CD4-positive, alpha-beta T cell (primary cell): ENCODE measurements at regions not wholly inside any gene's neighbourhood (a gene's known extent, or its start where the extent isn't known, plus 50 kb on each side); places are given as distances from the start of the nearest gene placed in this dataset.

Source experiments
- ATAC-seq: fragments of 200-7000 bp; cut with Tn5 transposase; one replicate; pipeline ENCODE4 v1.10.0; 2022; ENCODE audit warnings: mild to moderate bottlenecking; ENCODE audit not compliant: poor library complexity
- CTCF ChIA-PET: fragments of 350-600 bp; sonication (Branson Sonifier 250); formaldehyde crosslinking; loops from one replicate; lab custom pipeline; 2021; ENCODE audit warnings: antibody characterized with exemption, inconsistent platforms; lab: Charles Lee
- POLR2A ChIA-PET: fragments of 350-600 bp; sonication (Branson Sonifier 250); formaldehyde crosslinking; loops from one replicate; lab custom pipeline; 2021; ENCODE audit warnings: antibody characterized with exemption, inconsistent platforms; lab: Charles Lee
- DNase-seq, 14 experiments: peaks; one replicate each; pipeline ENCODE4 v3.0.0-alpha.2; 2013 to 2020; ENCODE audit warnings: mixed read lengths in 2 of 14
- H3K27ac ChIP-seq, 2 donors: one replicate each; pipeline versions ENCODE4 v1.5.1 to v1.7.0; 2013; ENCODE audit warnings: low read length in 2 of 2, low read depth in 1 of 2, mild to moderate bottlenecking in 1 of 2
- H3K27me3 ChIP-seq, 2 experiments: 1 replicate in 1 of 2; 2 replicates in 1 of 2; pipeline versions ENCODE4 v1.6.1 to v1.7.0; 2013; ENCODE audit warnings: low read length in 2 of 2, control low read depth in 1 of 2, mild to moderate bottlenecking in 1 of 2, moderate library complexity in 1 of 2; ENCODE audit not compliant: insufficient read depth in 2 of 2, control insufficient read depth in 1 of 2
- H3K36me3 ChIP-seq: one replicate; pipeline ENCODE4 v1.6.1; 2013; ENCODE audit warnings: low read length, control low read depth; ENCODE audit not compliant: insufficient read depth
- H3K4me1 ChIP-seq: one replicate; pipeline ENCODE4 v1.6.1; 2013; ENCODE audit warnings: low read length, control low read depth; ENCODE audit not compliant: insufficient read depth
- H3K4me3 ChIP-seq: one replicate; pipeline ENCODE4 v1.5.1; 2013; ENCODE audit warnings: mild to moderate bottlenecking, low read length, moderate library complexity
- H3K9me3 ChIP-seq, 2 experiments: 1 replicate in 1 of 2; 2 replicates in 1 of 2; pipeline versions ENCODE4 v1.6.1 to v1.7.0; 2013; ENCODE audit warnings: low read length in 2 of 2, mild to moderate bottlenecking in 2 of 2, control low read depth in 1 of 2, moderate library complexity in 1 of 2; ENCODE audit not compliant: control insufficient read depth in 1 of 2, insufficient read depth in 1 of 2
- H3K27ac Mint-ChIP-seq: one replicate; pipeline ENCODE4 v1.8.0; 2020; ENCODE audit warnings: mixed read lengths
- H3K27me3 Mint-ChIP-seq: one replicate; pipeline ENCODE4 v1.8.0; 2021; ENCODE audit warnings: mixed read lengths
- H3K36me3 Mint-ChIP-seq: one replicate; pipeline ENCODE4 v1.8.0; 2021; ENCODE audit warnings: low read depth, mixed read lengths
- H3K4me1 Mint-ChIP-seq: one replicate; pipeline ENCODE4 v1.8.0; 2021; ENCODE audit warnings: low read depth, mixed read lengths
- H3K4me3 Mint-ChIP-seq: one replicate; pipeline ENCODE4 v1.8.0; 2020; ENCODE audit warnings: mild to moderate bottlenecking, mixed read lengths
- H3K9me3 Mint-ChIP-seq: one replicate; pipeline ENCODE4 v1.8.0; 2020; ENCODE audit warnings: mixed read lengths
- intact Hi-C, 2 experiments: fragments of 100-400 bp; cut with DNase I in 1 of 2; cut with micrococcal nuclease in 1 of 2; formaldehyde crosslinking; loops; one replicate each; pipeline versions ENCODE4 v1.15.1 to v1.9.0; 2023 to 2025; cut with DNase I, micrococcal nuclease
- TF ChIP-seq, protein P1 (sequence below): fragments of 200-600 bp; IDR thresholded peaks from one replicate; pipeline ENCODE4 v1.8.0; 2022; ENCODE audit warnings: antibody characterized with exemption, mild to moderate bottlenecking

DNA sequence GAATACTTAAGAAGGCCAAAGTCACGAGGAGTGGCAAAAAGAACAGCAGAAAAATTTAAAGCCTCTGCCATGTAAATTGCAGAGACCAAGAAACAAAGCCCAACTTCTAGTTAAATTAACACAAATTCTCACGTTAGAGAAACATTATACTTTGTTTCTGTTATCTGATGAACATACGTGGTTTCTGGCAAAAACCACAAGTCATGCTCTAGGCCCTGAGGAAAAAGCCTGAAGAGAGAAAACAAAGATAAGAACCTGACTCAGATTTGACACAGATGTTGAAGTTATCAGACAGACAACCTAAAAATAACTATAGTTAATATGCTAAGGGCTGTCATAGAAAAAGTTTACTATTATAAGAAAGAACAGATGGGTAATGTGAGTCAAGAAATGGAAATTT is 149.1 kb upstream of the PCDH10 start:
- H3K27ac Mint-ChIP-seq = no peak overlapping the region
- Histone ChIP-seq H3K4me3 (no peak overlapping the region), H3K4me1 (no peaks in the 10 kb centered on the region), H3K9me3 (no peaks in the 10 kb centered on the region), H3K27me3 (no peaks in the 10 kb centered on the region), H3K27ac (no peak overlapping the region), H3K36me3 (no peaks in the 10 kb centered on the region)
- H3K27me3 Mint-ChIP-seq = no peaks in the 10 kb centered on the region
- no peak overlapping the region for H3K4me3 Mint-ChIP-seq
- H3K36me3 Mint-ChIP-seq = no peaks in the 10 kb centered on the region
- H3K9me3 Mint-ChIP-seq = peaks cover 2% of the 10 kb centered on the region
- TF ChIP-seq, protein P1, sequence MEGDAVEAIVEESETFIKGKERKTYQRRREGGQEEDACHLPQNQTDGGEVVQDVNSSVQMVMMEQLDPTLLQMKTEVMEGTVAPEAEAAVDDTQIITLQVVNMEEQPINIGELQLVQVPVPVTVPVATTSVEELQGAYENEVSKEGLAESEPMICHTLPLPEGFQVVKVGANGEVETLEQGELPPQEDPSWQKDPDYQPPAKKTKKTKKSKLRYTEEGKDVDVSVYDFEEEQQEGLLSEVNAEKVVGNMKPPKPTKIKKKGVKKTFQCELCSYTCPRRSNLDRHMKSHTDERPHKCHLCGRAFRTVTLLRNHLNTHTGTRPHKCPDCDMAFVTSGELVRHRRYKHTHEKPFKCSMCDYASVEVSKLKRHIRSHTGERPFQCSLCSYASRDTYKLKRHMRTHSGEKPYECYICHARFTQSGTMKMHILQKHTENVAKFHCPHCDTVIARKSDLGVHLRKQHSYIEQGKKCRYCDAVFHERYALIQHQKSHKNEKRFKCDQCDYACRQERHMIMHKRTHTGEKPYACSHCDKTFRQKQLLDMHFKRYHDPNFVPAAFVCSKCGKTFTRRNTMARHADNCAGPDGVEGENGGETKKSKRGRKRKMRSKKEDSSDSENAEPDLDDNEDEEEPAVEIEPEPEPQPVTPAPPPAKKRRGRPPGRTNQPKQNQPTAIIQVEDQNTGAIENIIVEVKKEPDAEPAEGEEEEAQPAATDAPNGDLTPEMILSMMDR = no peak
- H3K4me1 Mint-ChIP-seq = no peaks in the 10 kb centered on the region
- POLR2A ChIA-PET = no interaction called here
- CTCF ChIA-PET = no interaction called here
- DNase-seq (no peak), ATAC-seq (no peak)
- intact Hi-C loops = no loop called here

DNA sequence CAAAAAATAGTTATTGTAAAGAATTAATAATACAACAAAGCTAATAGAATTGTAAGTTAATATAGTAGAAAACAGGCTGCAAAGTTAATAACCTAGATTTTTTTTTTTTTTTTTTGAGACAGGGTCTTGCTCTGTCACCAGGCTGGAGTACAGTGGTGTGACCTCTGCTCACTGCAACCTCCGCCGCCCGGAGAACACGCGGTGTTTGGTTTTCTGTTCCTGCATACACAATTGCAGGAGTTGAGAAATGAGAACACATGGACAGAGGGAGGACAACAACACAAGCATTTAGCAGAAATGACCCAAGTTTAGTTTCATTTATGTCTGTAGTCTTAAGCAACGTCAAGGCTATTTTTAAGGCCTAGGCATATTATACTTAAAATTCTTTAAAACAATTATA is 145.9 kb upstream of the PCDH10 start:
- no peaks in the 10 kb centered on the region for H3K36me3 ChIP-seq
- CTCF ChIA-PET = no interaction called here
- TF ChIP-seq, protein P1 = no peak
- H3K4me1 Mint-ChIP-seq = no peaks in the 10 kb centered on the region
- POLR2A ChIA-PET = no interaction called here
- no peak overlapping the region for H3K4me3 Mint-ChIP-seq
- no peaks in the 10 kb centered on the region for H3K4me1 ChIP-seq
- H3K9me3 ChIP-seq = peaks cover 0 to 4% of the 10 kb centered on the region in 2 experiments
- no peaks in the 10 kb centered on the region for H3K36me3 Mint-ChIP-seq
- no peak overlapping the region for H3K27ac Mint-ChIP-seq
- intact Hi-C loops = no loop called here
- no peak overlapping the region for H3K4me3 ChIP-seq
- peaks cover 2% of the 10 kb centered on the region for H3K9me3 Mint-ChIP-seq
- H3K27ac ChIP-seq = no peak overlapping the region
- no peaks in the 10 kb centered on the region for H3K27me3 ChIP-seq
- no peaks in the 10 kb centered on the region for H3K27me3 Mint-ChIP-seq
- no peak for DNase-seq
- ATAC-seq = no peak

DNA sequence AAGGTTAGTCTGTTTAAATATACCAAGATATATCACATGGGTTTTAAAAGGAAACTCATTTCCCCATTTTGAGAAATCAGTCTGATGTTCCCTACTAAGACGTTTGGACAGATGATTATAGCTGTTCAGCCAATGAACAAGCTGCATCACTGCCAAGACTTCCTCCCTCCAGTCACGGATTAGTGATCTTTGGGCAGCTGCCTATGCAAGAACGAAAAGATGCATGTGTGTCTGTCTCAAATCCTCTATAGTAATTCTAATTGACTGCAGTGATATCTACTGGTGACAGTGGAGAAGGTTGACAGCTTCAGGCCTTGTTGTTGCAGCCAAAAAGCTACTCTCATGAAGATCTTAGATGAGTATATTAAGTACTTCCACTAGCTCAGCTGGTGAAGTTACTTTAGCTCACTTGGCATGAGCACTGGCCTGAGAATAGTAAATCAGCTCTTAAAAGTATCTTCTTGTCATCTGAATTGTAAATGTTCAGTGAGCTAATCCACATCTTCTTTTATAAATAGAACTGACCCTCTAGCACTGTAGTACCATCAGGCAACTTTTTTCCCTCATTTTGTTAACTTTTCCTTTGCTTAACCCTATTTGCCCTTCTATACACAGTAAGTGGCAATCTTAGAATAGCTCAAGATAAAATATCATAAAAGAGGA is 134.5 kb upstream of the PCDH10 start:
- no peaks in the 10 kb centered on the region for H3K27me3 Mint-ChIP-seq
- Histone ChIP-seq H3K4me1 (no peaks in the 10 kb centered on the region), H3K27ac (no peak overlapping the region), H3K9me3 (peaks cover 0 to 7% of the 10 kb centered on the region in 2 experiments), H3K4me3 (no peak overlapping the region), H3K27me3 (no peaks in the 10 kb centered on the region), H3K36me3 (no peaks in the 10 kb centered on the region)
- POLR2A ChIA-PET = no interaction called here
- DNase-seq (no peak), ATAC-seq (no peak)
- H3K9me3 Mint-ChIP-seq = no peaks in the 10 kb centered on the region
- no peaks in the 10 kb centered on the region for H3K36me3 Mint-ChIP-seq
- no peak overlapping the region for H3K4me3 Mint-ChIP-seq
- no peak overlapping the region for H3K27ac Mint-ChIP-seq
- CTCF ChIA-PET = interaction anchor here (1.5 kb wide), 1 partner anchor 21 kb away, joined by 3 read pairs; no protein-coding TSS in a partner anchor
- intact Hi-C loops = no loop called here
- no peaks in the 10 kb centered on the region for H3K4me1 Mint-ChIP-seq
- TF ChIP-seq, protein P1 = no peak
